ENCODE measurements at regions not wholly inside any gene's neighbourhood (a gene's known extent, or its start where the extent isn't known, plus 50 kb on each side); places are given as distances from the start of the nearest gene placed in this dataset.

GRCh38 chr11:97761175-97761574 lies 1259.6 kb upstream of the CNTN5 start:
- TF ChIP-seq MYBL2 (IDR thresholded peaks at IDR 0.05; ENCODE audit: low read depth) (no peak), MYBL2 (CRISPR knock-in tag; IDR thresholded peaks at IDR 0.05; ENCODE audit: borderline replicate concordance) (no peak), TEAD2 (tag; IDR thresholded peaks at IDR 0.05) (no peak), USF1 (CRISPR knock-in tag; IDR thresholded peaks at IDR 0.05) (no peak)

Data from K562 (cell line).